Testis (tissue), 2 donors: ENCODE measurements at regions not wholly inside any gene's neighbourhood (a gene's known extent, or its start where the extent isn't known, plus 50 kb on each side); places are given as distances from the start of the nearest gene placed in this dataset.

ENCODE experiments used
- DNase-seq: peaks from one replicate; pipeline ENCODE4 v3.0.0-alpha.2; 2019
- H3K27ac ChIP-seq, 2 donors: fragments of 200-600 bp; sonication (generic); one replicate each; pipeline ENCODE4 v1.5.1; 2019
- H3K27me3 ChIP-seq: fragments of 200-600 bp; sonication (generic); one replicate; pipeline ENCODE4 v1.5.1; 2019
- H3K36me3 ChIP-seq: fragments of 200-600 bp; sonication (generic); one replicate; pipeline ENCODE4 v1.5.1; 2017; ENCODE audit warnings: low read depth; ENCODE audit errors: missing control alignments
- H3K4me1 ChIP-seq: fragments of 200-600 bp; sonication (generic); one replicate; pipeline ENCODE4 v1.5.1; 2019
- H3K4me3 ChIP-seq, 2 donors: fragments of 200-600 bp; sonication (generic); one replicate each; pipeline ENCODE4 v1.5.1; 2017 to 2019
- H3K9me3 ChIP-seq: fragments of 200-600 bp; sonication (generic); one replicate; pipeline ENCODE4 v1.5.1; 2017
- CTCF ChIP-seq, 3 experiments: fragments of 450-650 bp in 2 of 3; fragments of 200-600 bp in 1 of 3; sonication (generic) in 1 of 3; IDR thresholded peaks; one replicate each; pipeline ENCODE4 v1.5.1; 2016 to 2019; ENCODE audit warnings: antibody characterized with exemption in 3 of 3, mild to moderate bottlenecking in 2 of 3, moderate library complexity in 1 of 3
- POLR2A ChIP-seq: fragments of 450-650 bp; IDR thresholded peaks from one replicate; pipeline ENCODE4 v1.6.1; 2017; ENCODE audit warnings: antibody characterized with exemption, mild to moderate bottlenecking, moderate library complexity
- WGBS, 2 donors: methylation state at CpG; one replicate each; pipeline ENCODE4 v1.1.5; 2018; 5-methylcytosine and 5-hydroxymethylcytosine counted together
- intact Hi-C: fragments of 100-400 bp; cut with DNase I; formaldehyde crosslinking; loops from one replicate; pipeline ENCODE4 v1.15.1; 2023; ENCODE audit warnings: low total_unique reads

DNA sequence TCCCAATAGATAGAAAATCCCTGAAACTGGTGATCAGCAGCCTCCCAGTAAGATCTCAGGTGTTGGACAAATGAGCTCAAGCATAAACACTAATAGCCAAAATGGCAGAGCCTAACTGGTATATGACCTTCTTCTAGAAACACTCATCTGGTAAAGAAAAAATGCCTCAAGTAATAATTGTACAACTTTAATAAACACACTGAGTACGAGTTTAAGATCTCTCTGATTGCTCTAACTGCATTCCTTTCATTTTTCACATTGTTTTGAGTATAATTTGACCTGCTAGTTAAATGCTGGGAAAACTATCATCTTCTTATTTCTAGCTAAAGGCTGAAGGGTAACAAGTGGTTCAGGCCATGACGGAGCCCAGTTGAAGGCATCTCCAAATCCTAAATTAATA, 2009.5 kb upstream of the PCDH20 start:
- intact Hi-C loops, result no loop called here
- Histone ChIP-seq H3K9me3 (no peaks in the 10 kb centered on the region), H3K27me3 (no peaks in the 10 kb centered on the region), H3K36me3 (no peaks in the 10 kb centered on the region), H3K4me1 (no peaks in the 10 kb centered on the region), H3K27ac (no peak overlapping the region), H3K4me3 (no peak overlapping the region)
- DNase-seq, result no peak
- no peak for TF ChIP-seq CTCF (IDR thresholded peaks at IDR 0.05)
- no peak for TF ChIP-seq POLR2A
- whole genome bisulfite sequencing, 2 donors, result 40 to 52% methylated on average over 2 of the region's 2 CpGs

- Histone ChIP-seq H3K4me1 (no peaks in the 10 kb centered on the region), H3K4me3 (no peak overlapping the region), H3K9me3 (no peaks in the 10 kb centered on the region), H3K27ac (no peak overlapping the region), H3K27me3 (no peaks in the 10 kb centered on the region), H3K36me3 (no peaks in the 10 kb centered on the region)
- TF ChIP-seq POLR2A, result no peak
- TF ChIP-seq CTCF (IDR thresholded peaks at IDR 0.05), result no peak
- 77 to 82% methylated on average over 3 of the region's 3 CpGs for WGBS, 2 donors
- DNase-seq, result no peak
- intact Hi-C loops, result no loop called here
Measured at GRCh38 chr13:63421123-63421522, 2005.5 kb upstream of the PCDH20 start.

- intact Hi-C loops, result no loop called here
- TF ChIP-seq POLR2A, result no peak
- TF ChIP-seq CTCF (IDR thresholded peaks at IDR 0.05), result no peak
- Histone ChIP-seq H3K9me3 (no peaks in the 10 kb centered on the region), H3K27ac (no peak overlapping the region), H3K4me1 (no peaks in the 10 kb centered on the region), H3K36me3 (no peaks in the 10 kb centered on the region), H3K4me3 (no peak overlapping the region), H3K27me3 (no peaks in the 10 kb centered on the region)
- DNase-seq, result no peak
Measured at GRCh38 chr13:63420685-63421084, 2005.0 kb upstream of the PCDH20 start.

- H3K4me3 ChIP-seq, result no peak overlapping the region
- H3K27me3 ChIP-seq, result no peaks in the 10 kb centered on the region
- H3K36me3 ChIP-seq, result no peaks in the 10 kb centered on the region
- no peak for DNase-seq
- no peaks in the 10 kb centered on the region for H3K4me1 ChIP-seq
- H3K27ac ChIP-seq, result no peak overlapping the region
- TF ChIP-seq CTCF (IDR thresholded peaks at IDR 0.05) (no peak), POLR2A (no peak)
- WGBS, 2 donors, result 94 to 99% methylated on average over 2 of the region's 2 CpGs
- H3K9me3 ChIP-seq, result no peaks in the 10 kb centered on the region
- intact Hi-C loops, result no loop called here
Measured at GRCh38 chr13:63414247-63414646, 1998.6 kb upstream of the PCDH20 start.

DNA sequence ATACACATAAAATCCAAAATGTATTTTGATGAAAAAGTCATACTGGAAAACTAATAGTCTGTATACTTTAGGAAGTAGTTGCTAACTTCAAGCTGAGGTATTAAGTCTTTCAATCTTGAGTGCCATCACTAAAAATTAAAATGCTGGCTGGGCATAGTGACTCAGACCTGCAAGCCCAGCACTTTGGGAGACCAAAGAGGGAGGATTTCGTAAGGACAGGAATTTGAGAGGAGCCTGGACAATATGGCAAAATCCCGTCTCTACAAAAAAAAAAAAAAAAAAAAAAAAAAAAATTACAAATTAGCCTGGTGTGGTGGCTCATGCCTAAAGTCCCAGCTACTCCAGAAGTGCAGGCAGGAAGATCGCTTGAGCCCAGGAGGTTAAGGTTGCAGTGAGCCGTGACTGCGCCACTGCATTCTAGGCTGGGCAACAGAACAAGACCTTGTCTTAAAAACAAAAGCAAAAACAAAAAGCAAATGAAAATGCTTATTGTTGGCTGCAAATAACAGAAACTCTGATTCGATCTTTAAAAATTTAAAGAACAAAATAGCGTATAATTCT, 1994.2 kb upstream of the PCDH20 start:
- no peak overlapping the region for H3K27ac ChIP-seq
- H3K9me3 ChIP-seq, result no peaks in the 10 kb centered on the region
- 69 to 75% methylated on average over 7 of the region's 7 CpGs for WGBS, 2 donors
- intact Hi-C loops, result no loop called here
- DNase-seq, result no peak
- TF ChIP-seq POLR2A (no peak), CTCF (IDR thresholded peaks at IDR 0.05) (no peak)
- H3K36me3 ChIP-seq, result no peaks in the 10 kb centered on the region
- no peak overlapping the region for H3K4me3 ChIP-seq
- no peaks in the 10 kb centered on the region for H3K4me1 ChIP-seq
- no peaks in the 10 kb centered on the region for H3K27me3 ChIP-seq
